Spleen (tissue), 11 donors: ENCODE measurements at regions not wholly inside any gene's neighbourhood (a gene's known extent, or its start where the extent isn't known, plus 50 kb on each side); places are given as distances from the start of the nearest gene placed in this dataset.

Source experiments
- DNase-seq: peaks from one replicate; pipeline ENCODE4 v3.0.0-alpha.2; 2020
- H3K27ac ChIP-seq, 8 donors: fragments of 200-600 bp; sonication (generic) in 7 of 8; 1 replicate in 4 of 8; 2 replicates in 4 of 8; pipeline versions ENCODE4 v1.5.0 to v1.8.0; 2016 to 2021; ENCODE audit warnings: inconsistent platforms in 4 of 8, mild to moderate bottlenecking in 4 of 8, moderate library complexity in 1 of 8
- H3K27me3 ChIP-seq, 7 donors: fragments of 200-600 bp; sonication (generic) in 6 of 7; replicated peaks in 1 of 7; 1 replicate in 4 of 7; 2 replicates in 3 of 7; pipeline versions ENCODE4 v1.5.0 to v1.8.0; 2016 to 2021; ENCODE audit warnings: inconsistent platforms in 3 of 7, mild to moderate bottlenecking in 1 of 7
- H3K36me3 ChIP-seq, 6 donors: fragments of 200-600 bp; sonication (generic) in 5 of 6; 1 replicate in 4 of 6; 2 replicates in 2 of 6; pipeline versions ENCODE4 v1.5.0 to v1.8.0; 2016 to 2021; ENCODE audit warnings: inconsistent platforms in 2 of 6
- H3K4me1 ChIP-seq, 6 donors: fragments of 200-600 bp; sonication (generic) in 5 of 6; 1 replicate in 3 of 6; 2 replicates in 3 of 6; pipeline versions ENCODE4 v1.5.0 to v1.8.0; 2016 to 2021; ENCODE audit warnings: inconsistent platforms in 3 of 6
- H3K4me3 ChIP-seq, 8 donors: fragments of 200-600 bp; sonication (generic) in 7 of 8; 1 replicate in 4 of 8; 2 replicates in 4 of 8; pipeline versions ENCODE4 v1.5.0 to v1.8.0; 2016 to 2021; ENCODE audit warnings: inconsistent platforms in 4 of 8, mild to moderate bottlenecking in 4 of 8, moderate library complexity in 2 of 8
- H3K9me3 ChIP-seq, 8 donors: fragments of 200-600 bp; sonication (generic) in 7 of 8; 1 replicate in 4 of 8; 2 replicates in 4 of 8; pipeline versions ENCODE4 v1.5.0 to v1.8.0; 2016 to 2021; ENCODE audit warnings: inconsistent platforms in 4 of 8
- CTCF ChIP-seq, 11 experiments: fragments of 200-600 bp in 7 of 11; fragments of 450-650 bp in 4 of 11; sonication (generic) in 4 of 11; IDR thresholded peaks in 8 of 11; conservative IDR thresholded peaks in 3 of 11; 1 replicate in 7 of 11; 2 replicates in 4 of 11; pipeline versions ENCODE4 v1.4.0 to v1.8.0; 2016 to 2021; ENCODE audit warnings: antibody characterized with exemption in 11 of 11, inconsistent platforms in 4 of 11, mild to moderate bottlenecking in 1 of 11
- POLR2A ChIP-seq, 3 donors: fragments of 450-650 bp; IDR thresholded peaks; one replicate each; pipeline ENCODE4 v1.5.1; 2017; ENCODE audit warnings: antibody characterized with exemption in 3 of 3, mild to moderate bottlenecking in 1 of 3
- POLR2AphosphoS5 ChIP-seq, 3 donors: sonication (generic); formaldehyde crosslinking; IDR thresholded peaks; one replicate each; pipeline ENCODE4 v1.5.1; 2017; ENCODE audit warnings: antibody characterized with exemption in 3 of 3
- WGBS, 5 donors: extraction: QIAGEN DNeasy Blood & Tissue Kit in 3 of 5; methylation state at CpG; one replicate each; pipeline versions ENCODE4 v1.1.5 to v1.1.7; 2013 to 2018; 5-methylcytosine and 5-hydroxymethylcytosine counted together
- intact Hi-C: fragments of 100-400 bp; cut with DNase I; formaldehyde crosslinking; loops from one replicate; pipeline ENCODE4 v1.15.0; 2023; ENCODE audit warnings: low total_unique reads
- donor health status: healthy with polysubstance abuse.
- donor health status: DM: no; HTN: no; CAD: no; lungs with moderate emphysema.
- donor health status: DM: no; HTN: no; CAD: no.
- donor health status: Bipolar disorder and iron deficiency.
- donor health status: healthy.
- donor health status: DM: no; HTN: no; CAD: no.
- donor health status: DM: yes; HTN: yes; CAD: no.

GRCh38 chr5:67380431-67380830 is 183.8 kb upstream of the CD180 start:
- no peak for DNase-seq

DNA sequence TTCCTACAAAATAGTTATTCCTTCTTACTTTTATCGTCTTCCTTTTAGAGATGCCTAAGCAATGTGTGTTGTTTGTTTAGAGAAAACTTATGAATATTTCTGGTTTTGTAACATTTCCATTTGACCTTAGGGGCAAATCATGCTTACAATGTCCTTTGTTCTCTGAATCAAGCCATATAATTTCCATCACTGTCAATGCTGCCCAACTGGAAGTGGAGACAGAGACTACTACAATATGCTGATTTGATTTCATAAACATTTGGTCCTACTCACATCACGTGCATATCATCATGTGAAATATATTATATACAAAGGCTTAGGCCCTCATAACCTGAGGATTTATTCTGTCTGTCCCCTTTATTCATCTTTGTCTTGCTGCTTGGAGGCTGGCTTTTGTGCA is 183.2 kb upstream of the CD180 start:
- WGBS, 5 donors, result 80 to 95% (median 90%) methylated on average over 2 of the region's 2 CpGs
- Histone ChIP-seq H3K9me3 (no peaks in the 10 kb centered on the region), H3K27me3 (no peaks in the 10 kb centered on the region), H3K4me1 (no peaks in the 10 kb centered on the region), H3K4me3 (no peak overlapping the region), H3K27ac (no peak overlapping the region), H3K36me3 (no peaks in the 10 kb centered on the region)
- TF ChIP-seq POLR2AphosphoS5 (IDR thresholded peaks at IDR 0.05), result no peak
- no peak for TF ChIP-seq POLR2A (IDR thresholded peaks at IDR 0.05)
- no peak for TF ChIP-seq CTCF (IDR thresholded peaks at IDR 0.05 in 8 of 11, conservative IDR thresholded peaks at IDR 0.05 in 3 of 11)
- intact Hi-C loops, result no loop called here
- DNase-seq, result no peak

More at GRCh38 chr5:67380431-67380830, 183.8 kb upstream of the CD180 start:
- Histone ChIP-seq H3K4me3 (no peak overlapping the region), H3K9me3 (no peaks in the 10 kb centered on the region), H3K27ac (no peak overlapping the region), H3K4me1 (no peaks in the 10 kb centered on the region), H3K36me3 (no peaks in the 10 kb centered on the region), H3K27me3 (no peaks in the 10 kb centered on the region)
- intact Hi-C loops, result no loop called here
- TF ChIP-seq POLR2A (IDR thresholded peaks at IDR 0.05) (no peak), POLR2AphosphoS5 (IDR thresholded peaks at IDR 0.05) (no peak), CTCF (IDR thresholded peaks at IDR 0.05 in 8 of 11, conservative IDR thresholded peaks at IDR 0.05 in 3 of 11) (no peak)
- WGBS, 5 donors, result 77 to 97% (median 91%) methylated on average over 1 of the region's 1 CpG

- TF ChIP-seq CTCF (IDR thresholded peaks at IDR 0.05 in 8 of 11, conservative IDR thresholded peaks at IDR 0.05 in 3 of 11) (no peak), POLR2A (IDR thresholded peaks at IDR 0.05) (no peak), POLR2AphosphoS5 (IDR thresholded peaks at IDR 0.05) (no peak)
- no peaks in the 10 kb centered on the region for H3K27me3 ChIP-seq
- no peak for DNase-seq
- WGBS, 5 donors, result 62 to 82% (median 73%) methylated on average over 1 of the region's 1 CpG
- no peak overlapping the region for H3K4me3 ChIP-seq
- H3K4me1 ChIP-seq, result no peaks in the 10 kb centered on the region
- H3K36me3 ChIP-seq, result no peaks in the 10 kb centered on the region
- intact Hi-C loops, result no loop called here
- H3K9me3 ChIP-seq, result no peaks in the 10 kb centered on the region
- H3K27ac ChIP-seq, result no peak overlapping the region
These were observed 181.7 kb upstream of the CD180 start for GRCh38 chr5:67378256-67378655.

GRCh38 chr5:67377631-67378030 is 181.0 kb upstream of the CD180 start:
- no peak for DNase-seq
- whole genome bisulfite sequencing, 5 donors, result 85 to 95% (median 89%) methylated on average over 4 of the region's 4 CpGs
- Histone ChIP-seq H3K36me3 (no peaks in the 10 kb centered on the region), H3K4me1 (no peaks in the 10 kb centered on the region), H3K27me3 (no peaks in the 10 kb centered on the region), H3K4me3 (no peak overlapping the region), H3K27ac (no peak overlapping the region), H3K9me3 (no peaks in the 10 kb centered on the region)
- no peak for TF ChIP-seq POLR2A (IDR thresholded peaks at IDR 0.05)
- TF ChIP-seq POLR2AphosphoS5 (IDR thresholded peaks at IDR 0.05), result no peak
- no peak for TF ChIP-seq CTCF (IDR thresholded peaks at IDR 0.05 in 8 of 11, conservative IDR thresholded peaks at IDR 0.05 in 3 of 11)
- intact Hi-C loops, result no loop called here
